NCI-H2107 treated with DMSO at 0.1 percent for 48 hours (cell line): ENCODE measurements at regions not wholly inside any gene's neighbourhood (a gene's known extent, or its start where the extent isn't known, plus 50 kb on each side); places are given as distances from the start of the nearest gene placed in this dataset.
"Not testable (repeated sequence)": the region's sequence is repeated elsewhere in the genome, so short reads cannot be mapped to it uniquely, and the experiment has no call there.

Experiments used
- DNase-seq: peaks from one replicate; lab custom pipeline; 2025; ENCODE audit not compliant: unreplicated experiment; lab: John Stamatoyannopoulos, UW

DNA sequence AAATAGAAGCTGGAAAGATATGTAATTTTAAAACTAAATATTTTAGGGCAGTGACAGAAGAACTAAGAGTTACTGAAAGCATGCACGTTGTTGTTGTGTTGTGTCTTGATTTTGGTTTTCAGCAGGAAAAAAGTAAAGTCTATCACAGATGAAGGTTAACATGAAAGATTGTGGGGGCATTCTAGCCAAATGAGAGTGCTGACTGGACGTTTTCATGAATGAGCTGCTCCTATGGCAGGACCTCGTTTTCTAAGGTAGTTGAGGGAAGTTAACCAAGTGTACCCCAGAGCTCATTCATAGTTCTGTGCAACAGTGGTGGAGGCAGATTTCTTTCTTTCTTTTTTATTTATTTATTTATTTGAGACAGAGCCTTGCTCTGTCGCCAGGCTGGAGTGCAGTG lies 194.6 kb upstream of the IRS2 start:
- no peak for DNase-seq

DNA sequence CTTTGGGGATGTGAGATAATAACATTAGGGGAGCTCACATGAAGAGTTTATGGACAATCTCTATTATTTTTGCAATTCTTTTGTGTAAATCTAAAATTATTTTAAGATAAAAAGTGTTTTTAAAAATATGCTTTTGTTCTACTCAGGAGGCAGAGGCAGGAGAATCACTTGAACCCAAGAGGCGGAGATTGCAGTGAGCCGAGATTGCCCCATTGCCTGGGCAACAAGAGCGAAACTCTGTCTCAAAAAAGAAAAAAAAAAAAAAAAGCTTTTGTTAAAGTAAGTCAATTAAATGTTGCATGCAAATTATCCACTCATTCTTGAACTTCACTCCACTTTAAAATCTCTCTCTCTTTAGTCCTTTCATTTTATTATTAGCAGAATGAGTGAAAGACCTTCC lies 193.3 kb upstream of the IRS2 start:
- not testable (repeated sequence) for DNase-seq

DNA sequence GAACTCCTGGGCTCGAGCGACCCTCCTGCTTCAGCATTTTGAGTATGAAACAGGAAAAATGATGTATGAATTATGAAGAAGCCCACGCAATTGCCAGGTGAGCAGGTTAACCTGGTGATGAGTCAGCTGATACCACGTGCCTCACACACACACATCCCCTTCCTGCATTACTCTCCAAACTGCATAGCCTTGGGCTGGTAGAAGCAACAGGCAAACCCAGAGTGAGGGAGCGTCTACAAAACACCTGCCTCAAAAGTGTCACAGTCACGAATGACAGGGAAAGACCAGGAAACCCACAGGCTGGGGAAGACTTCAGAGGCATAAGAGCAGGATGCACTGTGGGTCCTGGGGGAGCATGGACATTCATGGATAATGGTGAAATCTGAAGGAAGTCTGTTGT lies 192.8 kb upstream of the IRS2 start:
- no peak for DNase-seq

DNA sequence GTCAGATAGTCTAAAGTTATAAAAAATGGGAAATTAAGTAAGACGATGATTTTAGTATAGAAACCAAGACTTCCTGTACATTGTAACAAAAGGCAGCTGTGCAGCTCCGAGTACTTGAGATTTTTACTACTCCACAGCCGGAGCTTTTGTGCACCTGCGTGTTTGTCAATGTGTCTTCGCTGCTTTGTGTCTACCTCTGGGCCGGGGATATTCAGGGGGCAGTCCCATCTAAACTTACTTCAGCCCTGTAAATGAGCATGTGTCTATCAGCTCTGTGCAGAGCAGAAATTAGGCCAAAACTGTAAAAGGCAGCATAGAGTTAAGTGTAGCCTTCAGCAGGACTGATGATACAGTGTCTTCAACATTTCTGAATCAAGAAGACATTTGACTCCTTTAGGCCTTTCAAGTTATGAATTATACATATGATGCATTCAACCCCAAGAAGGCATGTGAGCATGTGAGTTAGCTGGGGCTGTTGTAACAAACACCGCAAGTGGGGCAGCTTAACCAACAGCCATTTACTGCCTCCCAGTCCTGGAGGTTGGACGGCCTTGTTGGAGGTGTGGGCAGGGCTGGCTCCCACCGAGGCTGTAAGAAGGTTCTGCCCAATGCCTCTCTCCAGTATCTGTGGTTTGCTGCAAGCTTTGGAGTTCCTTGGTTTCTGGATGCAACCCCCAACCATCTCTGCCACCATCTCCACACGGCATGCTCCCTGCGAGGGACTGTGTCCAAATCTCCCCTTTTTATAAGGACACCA lies 191.0 kb upstream of the IRS2 start:
- DNase-seq: no peak

DNA sequence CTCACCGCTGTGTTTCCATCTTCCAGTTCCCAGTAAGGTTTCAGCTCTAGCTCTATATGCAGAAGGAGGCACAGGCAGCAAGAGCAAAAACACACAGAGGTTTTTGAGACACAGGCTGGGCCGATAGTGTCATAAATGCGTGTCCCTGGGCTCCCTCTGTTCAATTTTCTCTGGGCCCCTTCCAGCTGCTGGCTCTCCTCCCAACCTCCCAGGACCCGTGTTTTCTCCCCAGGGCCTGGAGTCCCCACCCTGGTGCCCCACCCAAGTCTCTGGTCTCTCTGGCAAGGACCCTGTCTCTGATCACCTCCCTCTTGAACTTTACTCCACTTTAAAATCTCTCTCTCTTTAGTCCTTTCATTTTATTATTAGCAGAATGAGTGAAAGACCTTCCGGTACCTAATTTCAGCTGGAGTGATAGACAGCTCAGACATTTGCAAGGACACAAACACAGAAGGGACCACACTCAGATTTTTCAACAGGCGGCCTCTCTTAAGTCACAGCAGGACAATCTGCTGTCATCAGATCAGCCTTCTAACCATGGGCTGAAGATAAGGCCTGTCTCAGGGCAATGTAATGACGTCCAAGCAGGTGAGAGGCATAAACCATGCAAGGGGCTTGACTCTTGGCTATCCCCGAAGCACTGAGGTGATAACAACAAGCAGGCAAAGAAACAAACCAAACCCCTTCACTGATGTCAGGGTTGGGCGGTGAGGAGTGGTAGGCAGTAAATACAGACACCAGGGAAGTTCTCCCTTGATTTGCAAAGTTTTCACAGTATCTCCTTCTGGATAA lies 190.0 kb upstream of the IRS2 start:
- DNase-seq: no peak

DNA sequence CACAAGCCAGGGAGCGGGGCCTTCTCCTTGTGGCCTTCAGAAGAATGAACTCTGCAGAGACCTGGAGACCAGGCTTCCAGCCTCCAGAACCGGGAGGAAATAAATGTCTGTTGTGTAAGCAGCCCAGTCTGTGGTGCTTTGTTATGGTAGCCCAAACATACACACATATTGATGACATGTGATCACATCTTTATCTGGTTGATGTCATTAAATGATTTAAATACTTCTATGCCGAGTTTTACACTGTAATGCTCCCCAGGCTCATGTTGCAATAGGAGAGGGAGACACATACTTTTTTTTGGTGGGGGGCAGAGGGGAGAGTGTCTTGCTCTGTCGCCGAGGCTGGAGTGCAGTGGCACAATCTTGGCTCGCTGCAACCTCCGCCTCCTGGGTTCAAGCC lies 188.0 kb upstream of the IRS2 start:
- no peak for DNase-seq

DNA sequence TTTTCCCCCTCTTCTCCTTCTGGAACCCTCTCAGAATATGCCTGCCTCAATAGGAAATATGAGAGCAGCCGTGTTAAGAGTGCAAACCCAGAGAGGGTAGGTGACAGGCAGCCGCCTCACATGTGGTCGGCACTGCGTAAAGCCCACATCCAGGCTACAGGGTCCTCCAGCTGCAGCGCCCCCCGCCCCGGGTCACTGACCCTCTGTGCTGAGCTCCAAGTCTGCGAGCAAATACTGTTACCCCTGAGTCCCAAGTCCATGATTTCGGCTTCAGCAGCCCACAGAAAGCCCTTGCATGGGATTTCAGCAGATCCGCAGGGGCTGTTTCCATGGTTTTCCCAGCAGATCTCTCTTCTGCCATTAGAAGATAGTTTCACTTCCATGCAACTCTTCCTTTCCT lies 186.9 kb upstream of the IRS2 start:
- DNase-seq: no peak

DNA sequence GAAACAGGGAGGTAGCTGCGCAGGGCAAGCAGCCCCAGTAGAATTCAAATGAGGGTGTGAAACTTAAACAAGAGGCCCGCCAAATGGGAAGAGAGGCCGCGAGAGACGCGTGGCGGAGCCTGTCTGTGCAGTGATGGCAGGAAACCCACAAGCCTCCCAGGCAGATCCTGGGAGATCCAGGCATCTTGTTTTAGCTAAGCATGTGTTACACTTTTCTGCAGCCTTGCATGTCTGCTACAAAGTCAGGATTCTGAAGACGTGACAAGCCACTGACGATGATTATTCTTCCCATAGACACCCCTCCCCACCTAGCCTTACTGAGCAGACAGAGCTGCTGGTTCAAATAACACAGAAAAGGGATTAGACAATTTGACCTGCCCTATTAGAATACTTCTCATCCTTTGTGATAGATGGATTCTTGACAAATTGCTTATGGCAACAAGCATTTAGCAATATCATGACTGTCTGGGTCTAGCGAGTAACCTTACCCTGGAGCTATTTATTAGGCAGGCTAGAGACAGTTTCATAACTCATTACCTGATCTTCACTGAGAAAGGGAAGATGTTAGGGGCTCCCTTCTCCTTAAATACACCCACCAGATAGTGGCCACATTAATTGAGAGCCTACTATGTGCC lies 185.2 kb upstream of the IRS2 start:
- no peak for DNase-seq

DNA sequence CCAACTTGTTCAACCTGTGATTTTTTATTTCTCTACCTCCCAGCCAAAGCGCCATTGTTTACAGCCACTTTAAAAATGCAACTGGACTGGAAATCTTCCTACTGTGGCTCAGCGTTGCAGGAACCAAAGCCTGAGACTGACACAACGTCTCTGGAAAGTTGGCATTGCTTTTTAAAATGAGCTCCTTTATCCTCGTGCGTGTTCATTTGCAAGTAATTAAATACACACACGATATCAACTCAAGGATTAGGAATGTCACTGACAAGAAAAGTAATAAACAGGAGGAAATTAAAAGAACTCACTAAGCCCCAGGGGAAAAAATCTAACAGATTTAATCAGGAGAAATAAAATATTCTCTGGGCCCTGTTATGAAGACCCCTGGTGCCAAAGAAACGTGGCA lies 184.6 kb upstream of the IRS2 start:
- no peak for DNase-seq

DNA sequence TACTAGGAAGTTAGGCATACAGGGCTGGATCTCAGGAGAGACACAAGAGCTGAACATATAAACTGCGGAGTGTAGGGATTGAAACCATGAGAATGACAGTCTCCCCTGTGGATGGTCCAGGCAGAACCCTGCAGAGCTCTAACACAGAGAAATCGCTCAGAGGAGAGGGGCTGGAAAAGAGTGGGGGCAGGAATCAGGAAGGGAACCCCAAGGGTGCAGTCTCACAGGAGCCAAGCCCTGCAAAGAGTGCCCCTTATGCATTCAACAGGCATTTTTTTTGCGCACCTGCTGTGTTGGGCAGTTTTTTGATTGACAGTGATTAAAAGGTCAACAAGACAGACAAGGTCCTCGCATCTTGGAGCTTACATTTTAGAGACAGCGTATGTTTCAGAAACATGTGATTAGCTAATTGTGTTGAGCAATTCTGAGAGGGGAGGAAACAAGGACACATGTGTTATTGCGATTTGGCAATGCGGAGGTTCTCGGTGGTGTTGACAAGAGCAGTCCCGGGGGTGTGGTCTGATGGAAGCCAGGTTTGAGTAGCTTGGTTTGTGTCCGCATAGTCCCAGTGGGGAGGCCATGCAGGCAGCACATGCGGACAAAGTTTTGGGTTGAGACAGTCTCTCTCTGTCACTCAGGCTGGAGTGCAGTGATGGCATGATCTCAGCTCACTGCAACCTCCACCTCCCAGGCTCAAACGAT lies 182.6 kb upstream of the IRS2 start:
- DNase-seq: no peak

DNA sequence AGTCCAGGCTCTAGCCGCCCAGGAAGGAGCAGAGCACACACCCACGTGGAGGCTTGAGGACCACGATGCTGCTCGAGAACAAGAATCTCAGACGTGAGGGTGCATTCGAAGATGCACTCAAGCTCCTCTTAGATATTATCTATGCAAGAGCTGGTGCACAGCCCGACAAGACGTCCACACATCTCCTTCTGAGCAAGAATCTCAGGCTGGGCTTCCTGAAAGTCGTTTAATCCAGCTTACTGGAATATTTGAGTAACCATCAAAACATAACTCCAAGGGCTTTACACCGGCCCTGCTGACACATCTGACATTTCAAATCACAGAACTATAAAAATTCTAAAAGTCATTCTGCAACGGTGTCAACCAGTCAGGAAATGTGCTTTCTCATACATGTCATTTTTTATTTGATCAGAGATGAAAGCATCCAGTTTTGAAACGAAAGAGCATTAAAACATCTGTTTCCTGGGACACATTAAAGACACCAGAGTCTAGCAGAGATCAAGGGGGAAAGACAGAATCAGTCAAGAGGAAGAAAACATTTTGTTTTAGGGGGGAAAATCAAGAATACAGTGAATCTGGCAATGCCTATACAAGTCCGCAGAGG lies 177.7 kb upstream of the IRS2 start:
- no peak for DNase-seq

DNA sequence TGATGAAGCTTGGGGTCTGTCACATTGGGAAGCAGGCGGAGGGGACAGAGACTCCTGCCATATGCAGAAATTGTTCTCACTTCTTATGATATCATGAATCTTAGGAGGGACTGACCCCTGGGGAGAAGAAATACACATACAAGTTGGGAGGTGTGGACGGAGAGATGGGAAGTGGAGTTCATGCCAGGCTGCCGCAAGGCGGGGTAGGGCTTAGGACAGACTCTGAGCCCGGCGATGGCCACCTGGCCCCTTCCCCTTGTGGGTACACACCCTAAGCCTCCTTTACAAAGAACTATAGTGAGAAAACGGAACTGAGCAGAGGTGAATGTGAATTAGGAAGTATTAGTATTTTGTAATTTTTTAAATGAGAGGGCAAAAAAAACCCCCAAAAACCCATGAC lies 177.0 kb upstream of the IRS2 start:
- DNase-seq: no peak

DNA sequence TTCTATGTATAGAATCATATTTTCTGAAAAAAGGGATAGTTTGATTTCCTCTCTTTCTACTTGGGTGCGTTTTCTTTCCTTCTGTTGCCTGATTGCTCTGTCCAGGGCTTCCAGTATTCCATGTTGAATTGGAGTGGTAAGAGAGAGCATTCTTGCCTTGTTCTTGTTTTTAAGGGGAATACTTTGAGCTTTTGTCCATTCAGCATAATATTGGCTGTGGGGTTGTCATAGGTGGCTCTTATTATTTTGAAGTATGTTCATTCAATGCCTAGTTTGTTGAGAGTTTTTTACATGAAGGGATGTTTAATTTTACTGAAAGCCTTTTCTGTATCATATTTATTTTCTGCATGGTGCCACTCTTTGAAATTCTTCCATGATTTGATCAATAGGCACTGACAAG lies 173.5 kb upstream of the IRS2 start:
- no peak for DNase-seq

DNA sequence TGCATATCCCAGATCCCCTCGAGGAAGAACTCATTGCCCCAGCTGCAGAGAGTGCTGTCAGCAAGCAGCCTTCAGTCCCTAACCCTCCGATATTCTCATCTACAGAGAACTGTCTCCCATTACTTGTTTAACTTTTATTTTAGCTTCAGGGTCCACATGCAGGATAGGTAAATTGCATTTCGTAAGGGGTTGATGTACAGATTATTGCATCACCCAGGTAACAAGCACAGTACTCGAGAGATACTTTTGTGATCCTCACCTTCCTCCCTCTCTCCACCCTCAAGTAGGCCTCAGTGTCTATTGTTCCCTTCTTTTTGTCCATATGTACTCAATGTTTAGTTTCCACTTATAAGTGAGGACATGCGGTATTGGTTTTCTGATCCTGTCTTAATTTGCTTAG lies 171.5 kb upstream of the IRS2 start:
- DNase-seq: no peak

DNA sequence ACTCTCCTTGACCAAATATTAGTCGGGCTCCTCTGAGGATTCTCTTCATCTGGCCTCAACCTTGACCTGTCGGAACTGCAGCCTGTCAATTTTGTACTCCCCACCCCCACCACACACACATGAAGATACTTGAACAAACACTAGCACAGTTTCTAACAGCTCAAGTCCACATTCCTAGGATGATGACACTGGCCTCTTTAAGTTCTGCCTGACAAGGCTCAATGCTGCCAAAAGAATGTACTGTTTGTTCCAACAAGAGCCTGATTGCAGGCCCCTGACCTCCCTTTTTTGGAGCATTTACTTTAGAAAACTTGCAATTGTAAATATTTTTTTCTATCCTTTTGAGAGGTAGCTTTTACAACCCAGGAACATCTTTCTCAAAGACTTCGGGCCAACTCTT lies 169.2 kb upstream of the IRS2 start:
- no peak for DNase-seq

DNA sequence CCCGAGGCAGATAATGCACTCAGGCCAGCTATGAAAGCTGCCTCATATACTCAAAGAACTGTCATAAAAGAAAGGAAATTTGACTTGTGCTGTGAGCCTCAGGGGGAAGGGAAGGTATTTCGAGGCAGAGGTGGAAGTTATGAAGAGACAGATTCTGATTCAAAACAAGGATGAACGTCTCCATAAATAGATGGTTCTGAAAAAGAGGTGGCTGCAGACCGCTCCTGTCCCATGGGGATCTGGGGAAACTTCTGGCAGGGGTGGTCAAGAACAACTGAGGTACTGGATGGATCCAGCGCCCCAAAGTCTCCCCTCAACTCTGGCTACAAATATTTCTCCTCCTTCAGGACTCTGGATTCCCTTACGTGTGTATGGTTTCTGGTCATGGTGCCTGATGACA lies 168.1 kb upstream of the IRS2 start:
- no peak for DNase-seq

DNA sequence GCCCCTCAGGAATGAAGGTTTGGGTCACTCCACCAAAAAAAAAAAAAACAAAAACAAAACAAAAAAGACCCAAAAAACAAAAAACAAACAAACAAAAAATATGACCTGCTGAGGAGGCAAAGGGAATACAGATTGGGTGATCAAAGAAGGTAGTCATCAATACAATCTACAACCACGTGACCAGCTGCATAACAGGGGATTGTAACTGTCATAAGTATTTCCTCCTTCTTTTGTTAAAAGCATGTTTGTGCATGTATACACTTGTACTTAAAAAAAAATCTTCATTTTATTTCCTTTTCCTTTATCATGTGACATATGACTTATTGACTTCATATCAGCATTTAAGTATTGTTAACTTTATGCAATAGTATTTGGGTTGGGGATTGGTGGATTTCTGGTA lies 165.1 kb upstream of the IRS2 start:
- DNase-seq: no peak

DNA sequence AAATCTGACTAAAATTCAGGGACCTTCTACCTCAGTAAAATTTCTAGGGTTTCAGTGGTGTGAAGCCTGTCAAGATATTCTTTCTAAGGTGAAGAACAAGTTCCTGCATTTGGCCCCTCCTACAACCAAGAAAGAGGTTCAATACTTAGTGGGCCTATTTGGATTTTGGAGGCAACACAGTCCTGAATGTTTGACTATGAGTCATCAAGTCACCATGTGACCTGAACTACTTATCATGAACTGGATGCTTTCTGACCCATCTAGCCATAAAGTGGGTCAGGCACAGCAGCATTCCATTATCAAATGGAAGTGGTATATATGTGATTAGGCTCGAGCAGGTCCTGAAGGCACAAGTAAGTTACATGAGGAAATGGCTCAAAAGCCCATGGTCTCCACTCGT lies 163.0 kb upstream of the IRS2 start:
- DNase-seq: no peak

DNA sequence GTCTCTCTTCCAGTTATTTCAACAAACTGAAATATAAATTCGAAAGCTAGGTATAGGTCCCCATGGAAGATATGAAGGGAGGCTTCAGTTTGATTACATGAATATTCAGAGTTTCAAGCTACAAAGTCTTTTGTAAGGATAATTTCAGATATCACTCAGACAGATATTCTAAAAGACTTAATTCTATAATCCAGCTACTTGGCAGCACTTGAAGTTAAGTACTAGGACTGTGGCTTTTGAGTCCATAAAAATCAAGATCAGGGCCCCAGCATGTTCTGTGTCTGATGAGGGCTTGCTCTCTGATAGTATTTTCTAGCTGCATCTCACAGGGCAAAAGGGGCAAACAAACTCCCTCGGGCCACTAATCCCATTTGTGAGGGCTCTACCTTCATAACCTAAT lies 160.6 kb upstream of the IRS2 start:
- no peak for DNase-seq

DNA sequence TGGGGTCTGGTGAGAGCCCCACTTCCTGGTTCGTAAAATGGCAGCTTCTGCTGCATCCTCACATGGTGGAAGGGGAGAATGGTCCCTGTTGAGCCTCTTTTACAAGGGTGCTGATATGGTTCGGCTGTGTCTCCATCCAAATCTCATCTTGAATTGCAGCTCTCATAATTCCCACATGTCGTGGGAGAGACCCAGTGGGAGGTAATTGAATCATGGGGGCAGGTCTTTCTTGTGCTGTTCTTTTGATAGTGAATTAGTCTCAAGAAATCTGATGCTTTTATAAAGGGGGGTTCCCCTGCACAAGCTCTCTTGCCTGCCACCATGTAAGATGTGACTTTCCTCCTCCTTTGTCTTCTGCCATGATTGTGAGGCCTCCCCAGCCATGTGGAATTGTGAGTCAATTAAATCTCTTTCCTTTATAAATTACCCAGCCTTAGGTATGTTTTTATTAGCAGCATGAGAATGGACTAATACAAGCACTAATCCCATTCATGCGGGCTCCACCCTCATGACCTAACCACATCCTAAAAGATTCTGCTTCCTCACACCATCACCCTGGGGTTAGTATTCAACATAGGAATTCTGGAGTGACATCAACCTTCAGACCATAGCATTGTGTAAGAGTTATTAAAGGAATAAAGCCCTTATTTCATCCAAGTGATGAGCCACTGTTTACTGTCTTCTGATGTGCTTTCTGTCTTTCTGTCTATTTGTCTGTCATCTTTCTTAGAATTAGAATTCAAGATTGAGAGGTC lies 159.0 kb upstream of the IRS2 start:
- no peak for DNase-seq

DNA sequence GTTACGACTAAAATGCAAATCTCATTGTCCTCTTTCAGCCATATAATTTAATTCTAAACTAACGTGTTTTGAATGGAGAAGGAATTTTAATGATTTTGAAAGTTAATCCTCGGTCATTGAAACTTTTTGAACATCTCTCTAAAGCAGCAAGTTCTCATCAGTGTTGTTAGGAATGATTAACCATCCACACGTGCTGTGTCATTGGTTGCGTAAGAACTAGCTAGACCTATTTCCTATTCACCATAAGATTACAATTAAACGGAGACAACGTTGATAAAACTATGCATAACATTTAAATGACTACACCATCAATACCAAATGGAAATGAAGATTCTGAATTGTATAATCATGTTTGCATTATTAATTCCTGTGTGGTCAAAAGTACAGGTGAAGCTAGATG lies 155.6 kb upstream of the IRS2 start:
- no peak for DNase-seq
